IgD-negative memory B cell (primary cell): ENCODE measurements at regions not wholly inside any gene's neighbourhood (a gene's known extent, or its start where the extent isn't known, plus 50 kb on each side); places are given as distances from the start of the nearest gene placed in this dataset.

Experiments used
- H3K27ac Mint-ChIP-seq, 3 donors: one replicate each; pipeline ENCODE4 v1.8.0; 2020 to 2022; ENCODE audit warnings: mild to moderate bottlenecking in 3 of 3, mixed read lengths in 3 of 3, moderate library complexity in 1 of 3
- H3K27me3 Mint-ChIP-seq: one replicate; pipeline ENCODE4 v1.8.0; 2021; ENCODE audit warnings: mixed read lengths
- H3K36me3 Mint-ChIP-seq: one replicate; pipeline ENCODE4 v1.8.0; 2020; ENCODE audit warnings: mild to moderate bottlenecking, mixed read lengths
- H3K4me1 Mint-ChIP-seq, 3 donors: one replicate each; pipeline ENCODE4 v1.8.0; 2020 to 2022; ENCODE audit warnings: mixed read lengths in 3 of 3, mild to moderate bottlenecking in 1 of 3
- H3K4me3 Mint-ChIP-seq, 4 donors: one replicate each; pipeline ENCODE4 v1.8.0; 2020 to 2022; ENCODE audit warnings: mild to moderate bottlenecking in 4 of 4, mixed read lengths in 4 of 4, moderate library complexity in 3 of 4
- H3K9me3 Mint-ChIP-seq, 3 donors: one replicate each; pipeline ENCODE4 v1.8.0; 2020 to 2021; ENCODE audit warnings: mixed read lengths in 3 of 3, mild to moderate bottlenecking in 1 of 3

- peak overlapping the region in 1 of 4 donors; percentile 5 for H3K4me3 Mint-ChIP-seq
- no peaks in the 10 kb centered on the region for H3K27me3 Mint-ChIP-seq
- H3K4me1 Mint-ChIP-seq, result peaks cover 4 to 7% (median 7%) of the 10 kb centered on the region in 3 donors
- H3K36me3 Mint-ChIP-seq, result no peaks in the 10 kb centered on the region
- H3K9me3 Mint-ChIP-seq, result no peaks in the 10 kb centered on the region
- peak overlapping the region in 2 of 3 donors; percentile 57 to 75 for H3K27ac Mint-ChIP-seq
Observed at GRCh38 chr6:37115236-37115895, 54.6 kb upstream of the PIM1 start.

- no peaks in the 10 kb centered on the region for H3K9me3 Mint-ChIP-seq
- peak overlapping the region in 1 of 3 donors; percentile 4 for H3K27ac Mint-ChIP-seq
Observed at GRCh38 chr6:37116326-37116725, 53.6 kb upstream of the PIM1 start.

GRCh38 chr6:37119387-37119886 is 50.5 kb upstream of the PIM1 start:
- Mint-ChIP-seq H3K27ac (no peak overlapping the region), H3K36me3 (no peaks in the 10 kb centered on the region), H3K9me3 (no peaks in the 10 kb centered on the region), H3K4me1 (peaks cover 4 to 7% (median 5%) of the 10 kb centered on the region in 3 donors), H3K27me3 (no peaks in the 10 kb centered on the region), H3K4me3 (no peak overlapping the region)

More at GRCh38 chr6:37116326-37116725, 53.6 kb upstream of the PIM1 start:
- Mint-ChIP-seq H3K4me3 (no peak overlapping the region), H3K36me3 (no peaks in the 10 kb centered on the region), H3K27me3 (no peaks in the 10 kb centered on the region), H3K4me1 (peaks cover 4 to 7% (median 5%) of the 10 kb centered on the region in 3 donors)
